Retina (tissue), 1 donor: ENCODE measurements at regions not wholly inside any gene's neighbourhood (a gene's known extent, or its start where the extent isn't known, plus 50 kb on each side); places are given as distances from the start of the nearest gene placed in this dataset.
A peak's percentile ranks its signal among the peaks of the same experiment; 100 is the strongest.

Experiments used
- DNase-seq: peaks from one replicate; pipeline ENCODE4 v3.0.0-alpha.2; 2016

DNA sequence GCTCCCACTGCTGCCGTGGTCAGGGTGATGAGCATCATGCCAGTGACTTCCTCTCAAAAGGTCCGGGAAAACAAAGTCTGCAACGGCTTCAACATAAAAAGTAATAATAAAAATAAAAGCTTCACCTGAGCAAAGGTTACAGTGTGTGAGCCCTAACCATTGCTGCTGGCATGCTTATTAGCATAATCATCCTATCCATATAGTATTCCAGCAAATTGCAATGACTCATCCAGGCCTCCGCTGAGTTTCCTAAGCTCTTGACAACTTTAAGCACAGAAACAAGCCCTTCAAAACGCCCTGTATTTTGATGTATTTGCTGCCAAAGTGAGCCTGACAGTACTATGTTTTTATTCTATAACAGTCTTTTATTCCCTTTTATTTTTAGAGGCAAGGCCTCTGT, 100.5 kb downstream of the AASDH start:
- no peak for DNase-seq

DNA sequence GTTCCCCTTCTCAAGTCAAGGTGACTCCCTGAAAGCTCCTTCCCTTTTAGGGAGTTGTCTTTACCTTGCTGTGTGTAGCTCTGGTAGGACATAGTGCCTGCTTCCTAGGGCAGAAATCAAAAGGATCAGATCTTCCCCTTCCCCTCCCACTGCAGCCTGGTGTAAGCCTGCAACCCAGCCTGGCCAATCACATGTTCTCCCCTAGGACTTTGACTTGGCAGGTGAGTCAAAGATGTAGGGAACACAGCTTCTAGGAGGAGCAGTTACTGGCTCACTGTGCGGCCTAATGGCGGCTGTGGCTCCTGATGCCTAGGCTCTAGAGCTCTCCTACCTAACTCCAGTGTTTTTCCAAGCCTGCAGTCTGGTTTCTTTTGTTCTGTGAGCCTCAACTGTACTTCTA, 103.9 kb downstream of the AASDH start:
- DNase-seq = no peak

DNA sequence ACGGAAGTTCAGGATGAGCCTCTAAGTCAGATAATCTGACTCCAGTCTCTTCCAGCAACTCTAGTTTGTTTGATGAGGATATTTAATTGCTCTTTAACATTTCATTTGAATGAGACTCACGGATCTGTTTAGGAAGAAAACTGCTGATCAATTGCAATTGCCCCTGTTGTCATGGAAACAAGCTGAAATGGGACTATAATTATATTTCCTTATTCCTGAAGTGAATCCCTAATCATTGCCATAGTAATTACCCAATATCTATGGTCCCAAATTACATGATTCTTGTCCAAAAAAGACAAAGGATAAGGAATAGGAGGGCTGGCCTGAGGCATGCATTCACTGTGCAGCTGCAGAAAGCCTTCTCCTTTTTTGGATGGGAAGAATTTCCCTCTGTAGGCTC, 105.3 kb downstream of the AASDH start:
- DNase-seq = no peak

DNA sequence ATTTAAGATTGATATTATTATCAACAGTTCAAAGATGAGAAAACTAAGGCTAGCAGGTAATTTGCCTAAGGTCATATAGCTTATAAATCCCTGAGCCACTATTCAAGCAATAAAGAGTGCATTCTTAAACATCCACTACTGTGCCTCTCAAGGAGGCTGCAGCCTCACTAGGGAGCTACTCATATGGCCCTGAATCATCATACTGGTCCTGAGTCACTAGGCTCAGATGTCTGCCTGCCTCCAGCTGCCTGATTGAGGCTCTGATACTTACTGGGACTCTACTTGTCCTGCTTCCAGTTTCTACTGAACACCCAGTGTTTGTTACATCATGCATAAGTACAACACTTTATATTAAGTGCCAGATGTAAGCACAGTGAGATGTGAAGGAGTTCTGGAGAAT, 110.7 kb downstream of the AASDH start:
- DNase-seq = no peak

DNA sequence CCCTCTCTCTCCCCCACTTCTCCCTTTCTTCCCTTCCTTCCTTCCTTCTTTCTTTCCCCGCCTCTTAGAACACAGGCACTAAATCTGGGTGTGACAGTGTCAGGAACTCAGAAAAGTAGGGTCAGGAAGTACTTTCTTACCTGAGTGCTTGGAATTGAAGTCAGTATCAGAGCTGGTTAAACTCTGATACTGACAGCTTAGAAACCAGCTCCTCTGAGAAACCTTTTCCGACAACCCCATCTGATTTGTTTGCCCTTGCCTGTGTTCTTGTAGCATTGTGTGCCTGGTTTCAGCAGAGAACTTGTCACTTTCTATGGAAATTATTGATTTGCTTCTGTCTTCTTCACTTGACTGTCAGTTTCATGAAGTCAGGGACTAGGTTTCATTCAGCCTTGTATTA, 113.9 kb downstream of the AASDH start:
- no peak for DNase-seq

DNA sequence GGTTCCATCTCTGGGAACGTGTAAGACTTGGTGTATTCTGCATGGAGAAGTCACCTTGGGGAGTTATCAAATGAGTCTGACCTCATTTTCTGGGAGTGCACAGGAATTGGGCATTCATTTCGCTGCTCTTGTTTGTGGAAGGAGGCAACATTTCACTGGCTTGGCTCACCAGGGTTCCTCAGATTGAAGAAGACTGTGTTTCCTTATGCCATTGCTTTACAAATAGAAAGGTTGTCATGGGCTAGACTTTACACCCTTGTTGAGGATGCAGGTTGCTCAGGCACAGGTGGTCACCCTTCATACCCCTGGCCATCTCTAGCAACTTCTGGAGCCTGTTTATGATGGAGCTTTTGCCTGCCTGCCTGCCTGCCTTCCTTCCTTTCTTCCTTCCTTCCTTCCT, 114.4 kb downstream of the AASDH start:
- no peak for DNase-seq

DNA sequence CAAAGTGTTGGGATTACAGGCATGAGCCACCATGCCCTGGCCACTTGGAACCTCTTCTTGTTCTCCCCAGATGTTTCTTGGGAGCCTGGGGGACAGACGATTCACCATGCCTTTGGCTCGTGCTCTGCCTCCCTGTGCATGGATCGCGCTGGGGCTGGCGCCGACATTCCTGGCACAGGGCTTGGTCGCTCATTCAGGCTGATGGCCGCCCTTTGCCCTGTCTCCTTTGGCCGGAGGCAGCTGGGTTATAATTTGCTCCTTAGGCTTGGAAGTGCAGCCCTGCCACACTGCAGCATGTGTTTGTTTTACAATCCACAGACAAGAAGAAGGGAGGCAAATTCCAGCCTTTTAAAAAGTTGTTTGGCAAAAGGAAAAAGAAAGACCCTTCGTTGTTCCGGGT, 115.3 kb downstream of the AASDH start:
- DNase-seq = no peak

DNA sequence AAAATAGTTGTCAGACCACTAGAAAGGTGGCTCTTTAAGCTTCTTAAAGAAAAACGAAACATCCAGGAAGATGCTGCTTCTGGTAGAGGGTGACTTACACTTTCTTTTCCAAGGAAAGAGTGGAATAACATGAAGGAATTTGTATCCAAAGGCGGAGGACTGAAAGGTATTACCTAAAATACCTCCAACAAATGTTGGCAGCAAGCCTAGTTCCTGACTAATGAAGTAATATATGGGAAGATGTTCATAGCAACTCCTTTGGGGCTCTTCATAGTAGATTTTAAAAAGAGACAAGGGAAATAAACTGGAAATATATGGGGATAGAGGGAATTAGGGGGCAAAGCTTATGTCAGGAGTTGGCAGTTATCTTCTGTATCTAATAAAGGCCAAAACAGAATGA, 116.2 kb downstream of the AASDH start:
- DNase-seq = no peak

DNA sequence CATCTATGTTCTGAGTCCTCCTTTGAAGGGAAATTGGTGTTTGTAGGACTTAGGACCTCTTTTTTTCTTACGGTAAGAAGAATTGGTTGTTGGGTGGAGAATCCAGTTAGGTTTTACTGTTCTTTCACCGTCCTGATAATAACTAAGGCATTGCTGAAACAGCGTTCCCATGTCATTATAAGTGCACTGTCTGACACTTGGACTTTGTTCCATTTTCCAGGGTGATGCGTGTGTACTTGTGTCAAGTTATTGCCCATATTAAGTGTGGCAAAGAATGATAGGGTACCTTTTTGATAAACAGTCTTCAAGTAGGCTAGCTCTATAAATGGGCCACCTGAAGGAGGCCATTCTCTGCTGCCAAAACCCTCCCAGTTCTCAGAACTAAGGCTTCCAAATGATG, 119.7 kb downstream of the AASDH start:
- DNase-seq = no peak

DNA sequence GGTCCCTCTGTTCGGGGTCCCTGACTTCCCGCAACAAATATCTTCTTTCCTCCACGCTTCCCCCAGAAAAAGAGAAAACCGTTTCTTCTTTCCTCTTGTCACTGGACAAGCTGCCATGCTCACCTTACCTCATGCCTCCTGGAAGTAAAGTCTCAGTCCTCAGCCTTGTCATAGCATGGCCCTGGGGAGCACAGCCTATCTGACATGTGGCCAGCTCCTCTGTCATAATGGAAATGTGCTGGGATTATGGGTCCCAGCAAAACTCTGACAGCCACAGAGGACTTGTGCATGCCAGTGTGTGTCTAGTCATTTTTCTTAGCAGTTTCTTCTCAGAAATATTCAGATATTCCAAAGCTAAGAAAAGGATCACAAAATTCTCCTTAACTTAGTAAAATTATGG, 122.4 kb downstream of the AASDH start:
- DNase-seq = no peak

DNA sequence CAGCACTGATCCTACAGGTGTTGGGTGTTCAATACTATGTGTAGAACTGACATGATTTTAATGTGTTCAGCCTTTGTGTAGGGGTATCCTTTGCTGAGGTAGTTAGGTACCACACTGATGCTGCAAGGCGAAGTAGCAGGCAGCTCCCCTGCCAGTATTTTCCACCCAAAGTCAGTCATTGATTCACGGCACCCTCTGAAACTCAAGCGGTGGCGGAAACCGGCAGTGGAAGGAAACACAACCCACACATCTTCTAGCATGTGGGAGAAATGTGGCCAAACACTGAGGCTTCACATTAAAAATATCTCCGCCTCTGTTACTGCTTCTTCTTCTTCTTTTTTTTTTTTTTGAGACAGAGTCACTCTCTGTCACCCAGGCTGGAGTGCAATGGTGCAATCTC, 126.3 kb downstream of the AASDH start:
- DNase-seq = no peak

DNA sequence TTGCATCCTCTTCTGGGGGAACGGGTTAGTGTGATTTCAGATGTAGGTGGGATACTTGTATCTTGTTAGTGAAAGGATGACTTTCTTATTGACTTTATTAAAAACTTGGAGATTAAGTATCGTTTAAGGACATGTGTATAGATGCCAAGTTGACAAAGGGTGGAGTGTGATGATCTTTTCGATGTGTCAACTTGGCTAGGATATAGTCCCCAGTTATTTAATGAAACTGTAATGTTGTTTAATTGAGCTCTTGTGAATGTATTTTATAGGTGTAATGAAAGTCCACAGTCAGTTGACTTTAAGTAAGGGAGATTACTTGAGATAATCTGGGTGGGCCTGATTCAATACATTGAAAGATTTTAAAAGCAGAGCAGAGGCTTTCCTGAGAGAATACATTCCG, 127.0 kb downstream of the AASDH start:
- no peak for DNase-seq

DNA sequence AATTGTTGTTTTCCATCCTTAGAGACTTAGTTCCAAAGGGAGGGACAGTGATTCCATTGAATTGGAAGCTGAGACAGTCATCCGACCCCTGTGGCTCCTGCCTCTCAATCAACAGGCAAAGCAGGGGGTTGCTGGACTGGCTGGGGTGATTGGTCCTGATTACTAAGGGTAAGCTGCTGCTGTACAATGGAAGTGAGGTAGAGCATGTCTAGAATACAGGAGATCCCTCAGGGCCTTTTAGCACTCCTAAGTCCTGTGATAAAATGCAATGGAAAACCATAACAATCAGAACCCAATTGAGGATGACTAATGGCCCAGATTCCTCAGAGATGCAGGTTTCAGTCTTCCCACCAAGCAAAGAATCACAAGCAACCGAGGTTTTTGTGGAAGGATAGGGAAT, 127.6 kb downstream of the AASDH start:
- no peak for DNase-seq

DNA sequence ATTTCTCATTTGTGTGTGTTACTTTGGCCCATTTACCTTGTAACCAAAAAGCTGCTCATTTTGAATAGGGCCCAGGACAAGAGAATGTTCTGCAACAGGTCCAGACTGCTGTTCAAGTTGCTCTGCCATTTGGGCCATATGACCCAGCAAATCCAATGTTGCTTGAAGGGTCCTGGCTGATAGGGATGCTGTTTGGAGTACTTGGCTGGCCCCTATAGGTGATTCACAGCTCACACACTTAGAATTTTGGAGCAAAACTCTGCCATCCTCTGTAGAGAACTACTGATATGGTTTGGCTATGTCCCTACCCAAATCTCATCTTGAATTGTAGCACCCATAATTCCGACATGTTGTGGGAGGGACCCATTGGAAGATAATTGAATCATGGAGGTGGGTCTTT, 131.5 kb downstream of the AASDH start:
- DNase-seq = no peak

DNA sequence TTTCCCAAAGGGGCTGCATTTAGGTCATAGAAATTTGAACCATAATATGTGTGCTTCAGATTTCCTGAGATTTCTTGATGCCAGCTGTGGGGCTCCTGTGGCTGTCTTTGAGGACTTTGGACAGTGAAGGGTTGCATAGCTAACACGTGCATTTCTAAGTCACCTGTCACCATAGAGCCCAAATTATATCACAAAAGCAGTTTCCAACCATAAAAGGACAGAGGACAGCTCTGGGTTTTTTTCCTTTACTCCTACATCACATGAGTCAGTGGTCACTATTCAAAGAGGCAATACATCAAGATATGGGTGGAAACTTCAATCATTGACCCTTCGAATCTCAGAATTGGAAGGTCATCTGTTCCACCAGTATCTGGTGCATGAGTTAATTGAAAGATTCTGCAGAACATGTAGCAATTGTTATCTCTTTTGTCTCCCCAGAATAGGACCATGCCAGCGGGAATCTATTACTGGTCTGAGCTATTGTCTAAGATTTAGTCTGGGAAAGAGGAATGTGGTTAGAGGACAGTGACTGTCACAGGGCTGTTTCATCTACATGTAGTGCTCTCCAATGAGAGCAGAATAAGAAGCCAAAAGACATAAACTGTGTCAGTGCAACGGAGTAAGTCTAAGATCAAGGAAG, 133.5 kb downstream of the AASDH start:
- peak; percentile 24 for DNase-seq

DNA sequence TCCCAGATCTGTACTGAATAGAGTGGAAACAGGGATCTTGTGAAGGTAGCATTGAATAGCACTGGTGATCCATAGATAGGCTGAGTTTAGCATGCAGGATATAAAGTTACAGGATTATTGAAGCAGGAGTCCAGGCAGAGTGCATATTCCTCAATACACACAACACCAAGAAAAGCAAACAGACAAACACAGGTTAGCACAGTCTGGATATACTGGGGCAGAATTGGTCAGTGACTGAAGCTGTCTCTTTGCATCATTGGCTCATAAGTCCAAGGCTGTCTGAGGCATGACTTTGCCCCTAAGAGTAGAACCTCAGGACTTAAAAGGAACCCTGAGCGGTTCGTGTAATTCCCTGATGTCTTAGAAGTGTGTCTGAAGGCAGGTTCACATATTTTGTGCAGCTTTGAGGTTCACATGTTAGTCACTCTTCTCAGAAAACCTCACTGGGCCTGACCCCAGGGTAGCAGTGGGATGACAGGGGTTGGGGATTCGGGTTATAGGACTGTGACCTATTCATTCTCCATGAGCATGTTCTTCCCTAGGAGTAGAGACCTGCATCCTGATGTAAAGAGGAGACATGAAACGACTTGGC, 134.6 kb downstream of the AASDH start:
- no peak for DNase-seq

DNA sequence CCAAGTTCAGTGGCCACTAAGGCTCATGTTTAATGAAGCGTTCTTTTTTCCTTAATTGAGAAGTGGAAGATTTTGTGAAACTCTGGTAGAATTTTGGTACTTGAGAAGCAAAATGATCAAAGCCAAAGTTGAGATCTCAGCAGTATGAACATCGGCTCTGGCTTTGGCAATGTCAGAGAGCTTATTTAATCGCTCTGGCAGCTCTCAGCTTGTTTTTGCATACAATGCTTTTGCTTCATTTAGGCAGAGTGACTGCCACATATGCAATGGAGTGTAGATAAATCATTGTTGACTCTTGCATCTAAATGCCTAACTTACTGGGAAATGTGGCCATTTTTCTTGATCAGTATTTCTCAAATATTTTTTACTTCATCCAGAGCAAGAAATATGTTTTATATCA, 135.7 kb downstream of the AASDH start:
- no peak for DNase-seq

DNA sequence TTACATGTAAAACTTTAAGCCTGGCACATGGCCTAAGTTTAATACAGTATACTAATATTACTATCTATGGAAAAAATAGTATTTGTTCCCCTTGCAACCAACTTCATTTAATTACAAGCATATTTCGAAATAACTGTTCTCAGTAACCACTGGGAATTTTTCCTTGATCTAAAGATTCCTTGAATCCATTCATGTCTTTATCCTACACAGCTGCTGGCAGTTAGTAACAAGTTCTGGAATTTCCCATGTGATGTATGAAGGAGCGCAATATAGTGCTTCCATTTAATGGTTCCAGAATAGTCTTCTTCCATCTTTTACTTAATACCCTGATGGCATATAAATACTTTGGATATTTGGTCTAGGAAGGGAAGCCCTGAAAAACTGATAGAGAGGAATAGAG, 136.5 kb downstream of the AASDH start:
- no peak for DNase-seq

DNA sequence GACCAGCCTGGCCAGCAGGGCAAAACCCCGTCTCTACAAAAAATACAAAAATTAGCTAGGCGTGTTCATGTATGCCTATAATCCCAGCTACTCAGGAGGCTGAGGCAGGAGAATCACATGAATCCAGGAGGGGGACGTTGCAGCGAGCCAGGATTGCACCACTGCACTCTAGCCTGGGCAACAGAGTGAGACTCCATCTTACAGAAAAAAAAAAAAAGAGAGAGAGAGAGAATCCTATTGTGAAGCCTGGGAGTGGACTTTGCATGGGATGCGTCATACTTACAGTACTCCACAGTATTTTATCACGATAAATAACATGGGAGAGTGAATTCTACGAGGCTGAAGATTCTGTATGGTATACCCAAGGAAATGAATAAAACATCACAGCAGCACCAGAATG, 139.6 kb downstream of the AASDH start:
- no peak for DNase-seq

DNA sequence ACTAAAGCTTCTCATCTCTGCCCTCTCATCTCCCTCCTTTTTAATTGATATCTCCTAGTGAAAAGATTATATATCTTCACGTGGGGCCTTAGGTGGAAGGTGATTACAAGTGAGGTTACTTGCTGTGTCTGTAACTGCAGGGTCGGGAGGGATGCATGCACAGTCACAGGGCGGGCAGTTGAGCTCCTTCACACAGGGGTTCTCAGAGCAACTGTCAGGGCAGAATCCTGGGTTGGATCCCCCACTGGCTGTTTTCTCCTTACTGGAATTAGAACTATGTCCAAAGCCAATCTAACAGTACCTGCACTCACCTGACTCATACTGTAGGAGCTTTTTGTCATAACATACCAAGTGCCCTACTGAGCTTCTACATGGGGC, 141.1 kb downstream of the AASDH start:
- DNase-seq = no peak

DNA sequence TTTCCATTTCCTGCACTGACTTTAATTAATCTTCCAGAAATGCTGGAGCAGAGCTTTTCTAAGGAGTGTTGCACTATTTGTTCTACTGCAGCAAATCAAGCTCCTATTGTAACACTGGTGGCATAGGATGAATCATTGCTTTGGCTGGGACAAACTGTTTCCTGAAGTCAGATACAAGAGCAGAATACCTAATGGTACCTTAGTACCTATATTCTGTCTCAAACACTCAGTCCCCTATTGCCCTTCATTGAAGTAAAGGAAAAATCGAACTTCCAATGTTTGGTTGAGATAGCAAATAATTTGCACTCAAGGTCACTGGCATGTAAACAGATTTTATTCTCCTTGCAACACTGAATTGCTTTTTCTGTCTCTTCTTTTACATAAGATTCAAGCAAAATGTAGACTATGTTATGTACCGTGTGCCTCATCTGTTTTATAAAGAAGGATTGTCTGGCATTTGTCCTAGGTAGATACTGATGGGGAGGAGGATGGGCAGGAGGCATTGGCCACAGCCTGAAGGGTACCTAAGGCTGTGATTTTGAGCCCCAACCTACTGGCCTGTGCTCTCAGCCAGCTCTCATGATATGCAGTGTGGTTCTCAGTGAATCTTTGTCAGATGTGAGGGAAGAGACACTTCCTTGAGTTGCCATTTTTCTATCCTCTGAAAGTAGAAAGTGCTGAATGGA, 141.6 kb downstream of the AASDH start:
- no peak for DNase-seq

DNA sequence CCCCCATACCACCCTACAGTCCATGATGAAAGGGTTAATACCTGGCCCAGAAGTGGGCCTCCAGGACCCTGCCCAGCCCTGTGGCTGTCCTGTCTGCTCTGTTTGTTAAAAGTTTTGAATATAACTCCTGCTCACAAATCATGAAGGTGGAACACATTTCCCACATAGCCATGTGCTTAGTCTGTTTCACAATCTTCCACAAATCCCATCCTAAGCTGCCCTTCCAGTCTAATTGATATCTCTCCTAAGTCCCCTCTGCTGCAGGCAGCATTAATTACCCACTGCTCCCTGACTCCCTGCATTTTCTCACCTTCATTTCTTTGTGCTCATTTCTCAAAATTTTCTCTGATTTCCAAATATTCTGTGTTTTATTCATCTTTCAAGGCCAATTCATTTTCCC, 142.6 kb downstream of the AASDH start:
- DNase-seq = no peak

DNA sequence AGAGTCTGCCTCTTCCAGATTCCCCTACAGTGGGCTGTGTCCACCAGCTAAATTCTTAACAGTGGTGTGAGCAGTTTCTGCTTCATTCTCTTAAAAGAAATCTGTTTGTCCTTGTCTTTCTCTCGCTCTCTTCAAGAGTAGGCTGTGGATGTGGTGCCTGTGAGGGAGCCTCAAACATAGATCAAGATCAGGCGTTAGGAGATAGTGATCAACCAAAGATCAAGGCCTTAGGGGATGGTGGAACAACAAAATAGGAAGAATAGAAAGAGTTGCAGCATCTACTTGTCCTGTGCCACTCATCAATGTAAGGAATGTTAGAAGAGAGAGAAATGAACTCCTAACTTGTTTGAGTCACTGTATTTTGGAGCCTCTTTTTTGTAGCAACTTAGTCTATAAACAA, 144.2 kb downstream of the AASDH start:
- no peak for DNase-seq

DNA sequence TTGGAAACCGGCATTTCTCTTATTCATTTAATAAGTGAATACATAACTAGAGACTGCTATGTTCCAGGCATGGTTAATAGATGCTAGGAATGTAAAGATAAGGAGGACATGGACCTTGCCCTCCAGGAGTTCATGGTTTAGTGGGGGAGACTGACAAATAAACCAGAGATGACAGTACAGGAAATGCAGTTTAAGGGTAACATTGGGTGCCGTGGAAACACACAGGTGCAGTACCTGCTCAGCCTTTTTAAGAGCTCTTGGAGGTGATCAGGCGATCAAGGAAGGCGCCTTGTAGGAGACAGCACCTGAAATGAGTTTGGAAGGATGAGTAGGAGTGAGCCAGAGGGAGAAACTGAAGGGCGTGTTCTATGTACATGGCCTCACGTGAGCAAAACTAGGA, 145.8 kb downstream of the AASDH start:
- DNase-seq = no peak
